ENCODE measurements at regions not wholly inside any gene's neighbourhood (a gene's known extent, or its start where the extent isn't known, plus 50 kb on each side); places are given as distances from the start of the nearest gene placed in this dataset.

- no peak for FAIRE-seq
- DNase-seq (ENCODE audit: low read depth): no peak
- Histone ChIP-seq H3K36me3 (ENCODE audit: control insufficient read depth, insufficient read depth, low read length) (no peaks in the 10 kb centered on the region), H3K4me3 (ENCODE audit: low read depth, low read length) (no peak overlapping the region), H3K27me3 (ENCODE audit: control insufficient read depth, insufficient read depth, low read length) (no peaks in the 10 kb centered on the region)
- TF ChIP-seq CTCF (IDR thresholded peaks at IDR 0.05; ENCODE audit: insufficient read depth, low read length, severe bottlenecking): no peak
Observed at GRCh38 chr13:108137176-108137575, 78.2 kb downstream of the LIG4 start.

- Histone ChIP-seq H3K27me3 (ENCODE audit: control insufficient read depth, insufficient read depth, low read length) (no peaks in the 10 kb centered on the region), H3K36me3 (ENCODE audit: control insufficient read depth, insufficient read depth, low read length) (no peaks in the 10 kb centered on the region), H3K4me3 (ENCODE audit: low read depth, low read length) (no peak overlapping the region)
- no peak for TF ChIP-seq CTCF (IDR thresholded peaks at IDR 0.05; ENCODE audit: insufficient read depth, low read length, severe bottlenecking)
- DNase-seq (ENCODE audit: low read depth) (no peak), FAIRE-seq (no peak)
Observed at GRCh38 chr13:108127406-108127805, 87.9 kb downstream of the LIG4 start.

GRCh38 chr13:108126056-108126455, 89.3 kb downstream of the LIG4 start:
- H3K27me3 ChIP-seq (ENCODE audit: control insufficient read depth, insufficient read depth, low read length): no peaks in the 10 kb centered on the region
- DNase-seq (ENCODE audit: low read depth) (no peak), FAIRE-seq (no peak)
- no peaks in the 10 kb centered on the region for H3K36me3 ChIP-seq (ENCODE audit: control insufficient read depth, insufficient read depth, low read length)
- H3K4me3 ChIP-seq (ENCODE audit: low read depth, low read length): no peak overlapping the region
- no peak for TF ChIP-seq CTCF (IDR thresholded peaks at IDR 0.05; ENCODE audit: insufficient read depth, low read length, severe bottlenecking)

GRCh38 chr13:108121406-108121805, 93.9 kb downstream of the LIG4 start:
- H3K4me3 ChIP-seq (ENCODE audit: low read depth, low read length): no peak overlapping the region
- no peak for TF ChIP-seq CTCF (IDR thresholded peaks at IDR 0.05; ENCODE audit: insufficient read depth, low read length, severe bottlenecking)
- DNase-seq (ENCODE audit: low read depth) (no peak), FAIRE-seq (no peak)
- no peaks in the 10 kb centered on the region for H3K36me3 ChIP-seq (ENCODE audit: control insufficient read depth, insufficient read depth, low read length)
- no peaks in the 10 kb centered on the region for H3K27me3 ChIP-seq (ENCODE audit: control insufficient read depth, insufficient read depth, low read length)

- FAIRE-seq: no peak
- H3K4me3 ChIP-seq (ENCODE audit: low read depth, low read length): no peak overlapping the region
- DNase-seq (ENCODE audit: low read depth): no peak
- TF ChIP-seq CTCF (IDR thresholded peaks at IDR 0.05; ENCODE audit: insufficient read depth, low read length, severe bottlenecking): no peak
- H3K27me3 ChIP-seq (ENCODE audit: control insufficient read depth, insufficient read depth, low read length): no peaks in the 10 kb centered on the region
- no peaks in the 10 kb centered on the region for H3K36me3 ChIP-seq (ENCODE audit: control insufficient read depth, insufficient read depth, low read length)
Observed at GRCh38 chr13:108120856-108121255, 94.5 kb downstream of the LIG4 start.

- H3K4me3 ChIP-seq (ENCODE audit: low read depth, low read length): no peak overlapping the region
- DNase-seq (ENCODE audit: low read depth): no peak
- no peaks in the 10 kb centered on the region for H3K27me3 ChIP-seq (ENCODE audit: control insufficient read depth, insufficient read depth, low read length)
- H3K36me3 ChIP-seq (ENCODE audit: control insufficient read depth, insufficient read depth, low read length): no peaks in the 10 kb centered on the region
- FAIRE-seq: no peak
- TF ChIP-seq CTCF (IDR thresholded peaks at IDR 0.05; ENCODE audit: insufficient read depth, low read length, severe bottlenecking): no peak
Observed at GRCh38 chr13:108120302-108120701, 95.0 kb downstream of the LIG4 start.

Measured in bronchial epithelial cell (primary cell).